DOHH2 (cell line): ENCODE measurements at regions not wholly inside any gene's neighbourhood (a gene's known extent, or its start where the extent isn't known, plus 50 kb on each side); places are given as distances from the start of the nearest gene placed in this dataset.

ENCODE experiments used
- H3F3A ChIP-seq: fragments of 200-600 bp; sonication (generic), shearing (Covaris generic); 2 replicates; pipeline ENCODE4 v1.6.0; 2016; ENCODE audit warnings: antibody characterized with exemption, mild to moderate bottlenecking; ENCODE audit not compliant: control insufficient read depth, insufficient read depth
- H3K27ac ChIP-seq: fragments of 200-600 bp; sonication (generic); 2 replicates; pipeline ENCODE4 v1.5.1; 2014; ENCODE audit warnings: low read depth, mild to moderate bottlenecking, low read length, moderate library complexity
- H3K27me3 ChIP-seq: fragments of 200-600 bp; sonication (generic); 2 replicates; pipeline ENCODE4 v1.6.1; 2014; ENCODE audit warnings: mild to moderate bottlenecking, low read length, mixed read lengths; ENCODE audit not compliant: control insufficient read depth
- H3K36me3 ChIP-seq: fragments of 200-600 bp; sonication (generic); 2 replicates; pipeline ENCODE4 v1.6.1; 2014; ENCODE audit warnings: mild to moderate bottlenecking, low read length, moderate library complexity, mixed read lengths; ENCODE audit not compliant: control insufficient read depth
- H3K4me1 ChIP-seq: fragments of 200-600 bp; sonication (generic); 2 replicates; pipeline ENCODE4 v1.6.1; 2014; ENCODE audit warnings: mild to moderate bottlenecking, low read length, mixed read lengths; ENCODE audit not compliant: control insufficient read depth
- H3K4me2 ChIP-seq: fragments of 200-600 bp; sonication (generic); 2 replicates; pipeline ENCODE4 v1.6.0; 2014; ENCODE audit warnings: mild to moderate bottlenecking, low read length, moderate library complexity
- H3K4me3 ChIP-seq: fragments of 200-600 bp; sonication (generic); 2 replicates; pipeline ENCODE4 v1.5.1; 2014; ENCODE audit warnings: mild to moderate bottlenecking, low read length, mixed read lengths
- H3K79me2 ChIP-seq: fragments of 200-600 bp; sonication (generic); 2 replicates; pipeline ENCODE4 v1.6.1; 2014; ENCODE audit warnings: mild to moderate bottlenecking, low read length, mixed read lengths; ENCODE audit not compliant: control insufficient read depth
- H3K9me2 ChIP-seq: fragments of 200-600 bp; sonication (generic); replicated peaks from 2 replicates; pipeline ENCODE4 v1.6.1; 2014; ENCODE audit warnings: mild to moderate bottlenecking, low read length, mixed read lengths; ENCODE audit not compliant: control insufficient read depth
- H3K9me3 ChIP-seq: fragments of 200-600 bp; sonication (generic); 2 replicates; pipeline ENCODE4 v1.6.1; 2014; ENCODE audit warnings: antibody characterized with exemption, low read length, mixed read lengths; ENCODE audit not compliant: control insufficient read depth, insufficient read depth
- H4K20me1 ChIP-seq: fragments of 200-600 bp; sonication (generic); 2 replicates; pipeline ENCODE4 v1.6.0; 2014; ENCODE audit warnings: low read depth, mild to moderate bottlenecking, antibody characterized with exemption, low read length, moderate library complexity; ENCODE audit not compliant: control insufficient read depth, insufficient read depth
- CTCF ChIP-seq: fragments of 200-600 bp; sonication (generic); IDR thresholded peaks from one replicate; pipeline ENCODE4 v1.5.1; 2014; ENCODE audit warnings: antibody characterized with exemption, mild to moderate bottlenecking, low read depth, low read length; ENCODE audit not compliant: poor library complexity, severe bottlenecking
- EZH2phosphoT487 ChIP-seq: fragments of 200-600 bp; sonication (generic); IDR thresholded peaks from 2 replicates; pipeline ENCODE4 v1.6.1; 2017; ENCODE audit warnings: borderline replicate concordance, mild to moderate bottlenecking, antibody characterized with exemption, low read length, moderate library complexity, mixed read lengths

- Histone ChIP-seq H3K9me2 (no peaks in the 10 kb centered on the region), H3K9me3 (no peaks in the 10 kb centered on the region)
- TF ChIP-seq EZH2phosphoT487 = no peak
- no peak for TF ChIP-seq CTCF
These were observed 318.1 kb upstream of the RTL1 start for GRCh38 chr14:101221549-101222160.

GRCh38 chr14:101222362-101223070 is 319.0 kb upstream of the RTL1 start:
- Histone ChIP-seq H3F3A (no peaks in the 10 kb centered on the region), H3K27ac (no peak overlapping the region), H3K36me3 (no peaks in the 10 kb centered on the region), H4K20me1 (no peaks in the 10 kb centered on the region), H3K4me1 (no peaks in the 10 kb centered on the region), H3K9me2 (no peaks in the 10 kb centered on the region), H3K4me3 (no peak overlapping the region), H3K9me3 (no peaks in the 10 kb centered on the region), H3K27me3 (no peaks in the 10 kb centered on the region), H3K79me2 (no peaks in the 10 kb centered on the region), H3K4me2 (no peak overlapping the region)
- TF ChIP-seq EZH2phosphoT487 = no peak
- no peak for TF ChIP-seq CTCF

More at GRCh38 chr14:101221549-101222160, 318.1 kb upstream of the RTL1 start:
- no peaks in the 10 kb centered on the region for H3K27me3 ChIP-seq
- no peak overlapping the region for H3K4me3 ChIP-seq
- no peak overlapping the region for H3K4me2 ChIP-seq
- no peaks in the 10 kb centered on the region for H4K20me1 ChIP-seq
- no peak overlapping the region for H3K27ac ChIP-seq
- no peaks in the 10 kb centered on the region for H3K79me2 ChIP-seq
- H3K36me3 ChIP-seq = no peaks in the 10 kb centered on the region
- H3K4me1 ChIP-seq = no peaks in the 10 kb centered on the region
- H3F3A ChIP-seq = no peaks in the 10 kb centered on the region

- Histone ChIP-seq H3F3A (no peaks in the 10 kb centered on the region), H3K9me2 (no peaks in the 10 kb centered on the region), H3K9me3 (no peaks in the 10 kb centered on the region), H3K4me3 (no peak overlapping the region), H3K4me1 (no peaks in the 10 kb centered on the region), H3K27ac (no peak overlapping the region), H3K4me2 (no peak overlapping the region), H4K20me1 (no peaks in the 10 kb centered on the region), H3K27me3 (no peaks in the 10 kb centered on the region), H3K79me2 (no peaks in the 10 kb centered on the region), H3K36me3 (no peaks in the 10 kb centered on the region)
- TF ChIP-seq CTCF (no peak), EZH2phosphoT487 (no peak)
These were observed 319.6 kb upstream of the RTL1 start for GRCh38 chr14:101223127-101223526.
